ENCODE measurements at regions not wholly inside any gene's neighbourhood (a gene's known extent, or its start where the extent isn't known, plus 50 kb on each side); places are given as distances from the start of the nearest gene placed in this dataset.
A peak's percentile ranks its signal among the peaks of the same experiment; 100 is the strongest.

DNA sequence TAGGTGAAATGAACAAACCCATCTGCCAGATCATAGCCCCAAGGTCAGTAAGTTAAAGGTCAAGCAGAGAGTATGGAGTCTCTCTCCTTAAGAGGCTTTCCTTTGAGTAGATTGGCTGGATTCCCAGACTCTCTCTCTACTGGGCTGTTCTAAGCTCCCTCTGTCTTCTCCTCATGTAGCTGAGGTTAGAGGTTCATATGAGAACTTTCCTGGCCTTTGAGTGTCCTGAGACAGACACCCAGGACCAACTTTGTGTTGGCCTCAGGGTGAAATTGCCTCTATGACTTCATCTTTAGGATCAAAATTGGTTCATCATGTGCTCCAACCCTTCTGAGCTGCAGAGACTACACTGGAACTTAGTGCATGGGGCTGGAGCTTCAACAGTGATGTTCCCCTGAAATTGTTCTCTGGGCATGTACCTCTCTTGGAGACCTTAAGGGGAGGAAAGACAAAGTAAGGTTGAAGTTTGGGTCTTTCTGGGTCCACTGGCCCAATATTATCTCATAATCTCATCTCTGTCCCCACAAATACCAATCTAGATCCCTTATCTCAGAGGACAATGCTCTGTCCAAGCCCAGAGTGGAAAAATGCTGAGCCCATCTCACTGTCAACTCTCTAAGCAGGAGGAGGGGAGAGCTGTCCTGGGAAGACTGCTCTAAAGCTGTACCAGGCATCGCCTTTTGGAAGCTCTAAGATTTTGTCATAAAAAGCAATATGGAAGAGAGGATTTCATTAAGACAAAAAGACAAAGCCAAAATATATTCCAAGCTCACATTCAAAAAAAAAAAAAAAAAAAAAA is 177.3 kb upstream of the ARL4C start:
- H3K27me3 Mint-ChIP-seq: no peaks in the 10 kb centered on the region
- no peak overlapping the region for H3K4me3 Mint-ChIP-seq
- no peaks in the 10 kb centered on the region for H3K4me1 Mint-ChIP-seq
- no peak overlapping the region for H3K27ac Mint-ChIP-seq
- H3K9me3 Mint-ChIP-seq: no peaks in the 10 kb centered on the region
- no peak for ATAC-seq
- H3K36me3 Mint-ChIP-seq: no peaks in the 10 kb centered on the region

GRCh38 chr2:234673501-234673900 is 176.6 kb upstream of the ARL4C start:
- Mint-ChIP-seq H3K27me3 (no peaks in the 10 kb centered on the region), H3K4me1 (no peaks in the 10 kb centered on the region), H3K36me3 (no peaks in the 10 kb centered on the region), H3K4me3 (no peak overlapping the region), H3K27ac (no peak overlapping the region), H3K9me3 (no peaks in the 10 kb centered on the region)
- ATAC-seq: no peak

- no peaks in the 10 kb centered on the region for H3K9me3 Mint-ChIP-seq
- H3K4me3 Mint-ChIP-seq: no peak overlapping the region
Observed at GRCh38 chr2:234672498-234673150, 175.7 kb upstream of the ARL4C start.

DNA sequence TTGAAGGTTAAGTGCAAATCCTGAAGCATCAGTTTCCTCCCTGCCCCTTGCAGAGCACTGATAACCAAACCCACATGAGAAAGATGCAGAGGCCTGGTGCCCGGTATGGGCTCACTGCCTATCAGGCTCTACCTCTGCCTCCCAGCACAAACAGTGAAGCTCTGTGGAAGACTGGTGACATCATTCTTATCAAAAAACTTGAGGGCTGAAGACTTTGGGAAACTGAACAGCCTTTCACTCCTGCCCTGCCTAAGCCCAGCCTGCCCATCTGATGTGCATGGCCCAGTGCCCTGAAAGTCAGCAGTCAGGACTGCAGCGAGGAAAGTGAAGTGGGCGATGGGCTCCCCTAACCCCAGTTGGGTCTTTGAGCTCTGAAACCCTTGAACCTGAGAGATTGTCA is 174.8 kb upstream of the ARL4C start:
- H3K27ac Mint-ChIP-seq: no peak overlapping the region
- no peak for ATAC-seq

More at GRCh38 chr2:234672498-234673150, 175.7 kb upstream of the ARL4C start:
- no peak for ATAC-seq
- Mint-ChIP-seq H3K4me1 (no peaks in the 10 kb centered on the region), H3K36me3 (no peaks in the 10 kb centered on the region), H3K27ac (no peak overlapping the region), H3K27me3 (no peaks in the 10 kb centered on the region)

DNA sequence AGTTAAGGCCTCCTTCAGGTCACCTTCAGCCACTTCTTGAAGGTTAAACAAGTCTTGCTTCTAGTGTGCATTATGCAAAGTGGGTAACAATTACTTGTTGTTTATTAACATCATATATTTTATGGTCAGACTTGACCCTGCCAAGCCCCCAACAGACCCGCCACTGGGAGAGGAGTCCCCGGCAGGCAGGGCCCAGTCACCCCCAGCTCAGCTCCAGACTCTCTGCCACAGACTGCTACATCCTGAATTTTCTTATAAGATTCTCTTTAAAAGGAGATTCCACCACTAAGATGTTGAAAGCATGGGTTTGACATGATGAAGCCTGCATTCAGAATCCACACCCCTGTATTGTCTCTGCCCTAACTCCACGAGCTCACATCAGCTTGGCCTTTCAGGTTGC is 174.3 kb upstream of the ARL4C start:
- no peak overlapping the region for H3K4me3 Mint-ChIP-seq
- no peak for ATAC-seq
- peaks cover 10% of the 10 kb centered on the region for H3K27me3 Mint-ChIP-seq
- H3K9me3 Mint-ChIP-seq: no peaks in the 10 kb centered on the region
- H3K36me3 Mint-ChIP-seq: no peaks in the 10 kb centered on the region
- no peaks in the 10 kb centered on the region for H3K4me1 Mint-ChIP-seq
- H3K27ac Mint-ChIP-seq: no peak overlapping the region

More for the DNA sequence above, 174.8 kb upstream of the ARL4C start:
- Mint-ChIP-seq H3K36me3 (no peaks in the 10 kb centered on the region), H3K9me3 (no peaks in the 10 kb centered on the region), H3K27me3 (peaks cover 5% of the 10 kb centered on the region), H3K4me3 (no peak overlapping the region), H3K4me1 (no peaks in the 10 kb centered on the region)

- H3K4me3 Mint-ChIP-seq: no peak overlapping the region
- ATAC-seq: no peak
- peaks cover 3% of the 10 kb centered on the region for H3K9me3 Mint-ChIP-seq
- no peaks in the 10 kb centered on the region for H3K36me3 Mint-ChIP-seq
- H3K4me1 Mint-ChIP-seq: no peaks in the 10 kb centered on the region
- peaks cover 14% of the 10 kb centered on the region for H3K27me3 Mint-ChIP-seq
- H3K27ac Mint-ChIP-seq: no peak overlapping the region
Observed at GRCh38 chr2:234670806-234671205, 173.9 kb upstream of the ARL4C start.

DNA sequence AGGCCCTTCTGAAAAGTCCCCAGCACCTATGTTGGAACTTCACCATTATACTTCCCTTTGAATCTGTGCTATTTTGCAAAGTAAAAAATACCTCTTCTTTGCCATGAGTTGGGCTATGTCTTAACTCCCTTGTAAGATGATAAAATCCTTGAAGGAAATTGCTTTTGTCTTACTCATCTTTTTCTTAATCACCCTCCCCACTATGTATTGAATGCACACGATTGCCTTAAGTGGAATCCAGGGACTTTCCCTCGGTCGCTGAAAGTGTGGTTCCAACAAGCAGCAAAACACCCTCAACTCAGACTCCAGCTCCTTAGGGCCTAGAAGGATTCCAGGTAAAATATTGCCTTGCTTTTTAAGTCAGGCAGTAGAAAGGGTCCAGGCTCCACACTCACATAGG is 173.2 kb upstream of the ARL4C start:
- ATAC-seq: no peak
- Mint-ChIP-seq H3K4me1 (no peaks in the 10 kb centered on the region), H3K9me3 (peaks cover 6% of the 10 kb centered on the region), H3K4me3 (no peak overlapping the region), H3K36me3 (no peaks in the 10 kb centered on the region), H3K27ac (no peak overlapping the region), H3K27me3 (peaks cover 22% of the 10 kb centered on the region)

DNA sequence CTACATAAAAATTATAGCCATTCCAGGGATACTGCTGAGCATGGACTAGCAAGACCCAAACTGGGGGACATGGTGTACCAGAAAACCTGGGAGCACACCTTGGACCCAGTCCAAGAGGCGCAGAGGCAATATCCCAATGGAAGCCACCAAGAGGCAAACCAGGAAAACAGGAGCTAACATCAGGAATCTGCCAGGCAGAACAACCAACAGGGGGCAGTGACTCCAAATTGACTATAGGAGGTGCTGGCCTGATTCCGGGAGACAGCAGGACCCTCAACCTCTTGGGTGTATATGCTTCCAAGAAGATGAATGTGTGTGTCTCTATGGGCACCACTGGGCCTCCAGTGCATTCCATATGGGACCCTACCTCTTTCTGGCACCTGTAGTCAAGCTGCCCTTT is 172.7 kb upstream of the ARL4C start:
- Mint-ChIP-seq H3K4me1 (no peaks in the 10 kb centered on the region), H3K27me3 (peaks cover 23% of the 10 kb centered on the region), H3K9me3 (peaks cover 6% of the 10 kb centered on the region), H3K4me3 (no peak overlapping the region), H3K36me3 (no peaks in the 10 kb centered on the region), H3K27ac (no peak overlapping the region)
- no peak for ATAC-seq

DNA sequence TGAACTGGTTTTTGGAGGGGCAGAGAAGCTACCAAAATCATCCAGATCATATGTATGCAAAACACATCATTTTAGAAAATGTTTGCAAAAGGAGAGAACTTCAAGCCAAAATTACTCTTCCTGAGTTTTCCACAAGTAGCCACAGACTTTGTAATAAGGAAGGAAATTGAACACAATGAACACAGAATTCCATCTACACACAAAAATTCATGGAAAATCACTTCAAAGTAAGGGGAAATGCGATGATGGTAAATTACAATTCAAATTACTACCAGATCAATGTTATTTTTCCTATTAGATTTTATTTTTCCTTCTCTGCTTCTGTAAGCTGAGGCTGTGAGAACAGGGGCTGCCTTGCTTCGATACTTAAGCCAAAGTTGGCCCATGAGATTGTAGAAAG is 172.1 kb upstream of the ARL4C start:
- no peak overlapping the region for H3K27ac Mint-ChIP-seq

GRCh38 chr2:234666911-234667310 is 170.0 kb upstream of the ARL4C start:
- Mint-ChIP-seq H3K36me3 (no peaks in the 10 kb centered on the region), H3K9me3 (peaks cover 15% of the 10 kb centered on the region), H3K27me3 (peaks cover 23% of the 10 kb centered on the region), H3K4me1 (no peaks in the 10 kb centered on the region), H3K27ac (no peak overlapping the region), H3K4me3 (no peak overlapping the region)
- ATAC-seq: no peak

More for the DNA sequence above, 172.1 kb upstream of the ARL4C start:
- no peak overlapping the region for H3K4me3 Mint-ChIP-seq
- no peaks in the 10 kb centered on the region for H3K36me3 Mint-ChIP-seq
- peaks cover 11% of the 10 kb centered on the region for H3K9me3 Mint-ChIP-seq
- ATAC-seq: no peak
- H3K4me1 Mint-ChIP-seq: no peaks in the 10 kb centered on the region
- peaks cover 23% of the 10 kb centered on the region for H3K27me3 Mint-ChIP-seq

- no peak overlapping the region for H3K4me3 Mint-ChIP-seq
- no peak overlapping the region for H3K27ac Mint-ChIP-seq
- no peaks in the 10 kb centered on the region for H3K4me1 Mint-ChIP-seq
- no peaks in the 10 kb centered on the region for H3K36me3 Mint-ChIP-seq
- no peak for ATAC-seq
- H3K9me3 Mint-ChIP-seq: peaks cover 15% of the 10 kb centered on the region
- peaks cover 23% of the 10 kb centered on the region for H3K27me3 Mint-ChIP-seq
Observed at GRCh38 chr2:234665304-234665703, 168.4 kb upstream of the ARL4C start.

DNA sequence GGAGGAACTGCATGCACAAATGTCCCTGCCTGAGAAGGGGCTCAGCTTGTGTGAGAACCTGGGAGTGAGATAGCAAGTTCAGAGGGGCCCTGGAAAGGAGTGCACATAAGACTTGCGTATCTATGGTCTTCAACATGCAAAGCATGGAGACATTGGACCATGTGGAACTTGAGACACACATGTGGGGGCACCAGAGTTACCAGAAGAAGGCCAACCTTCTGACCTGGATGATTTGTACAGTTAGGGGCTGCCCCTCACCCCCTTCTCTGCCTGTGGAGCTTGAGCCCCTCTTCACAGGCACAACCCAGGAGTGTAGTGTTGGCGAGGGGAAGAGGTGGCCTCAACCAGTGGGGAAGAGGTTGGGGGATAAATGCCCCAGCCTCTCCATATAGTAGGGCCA is 165.0 kb upstream of the ARL4C start:
- H3K27me3 Mint-ChIP-seq: peaks cover 19% of the 10 kb centered on the region
- peak; percentile 8 for ATAC-seq
- peaks cover 17% of the 10 kb centered on the region for H3K9me3 Mint-ChIP-seq
- no peak overlapping the region for H3K4me3 Mint-ChIP-seq
- H3K4me1 Mint-ChIP-seq: no peaks in the 10 kb centered on the region
- H3K27ac Mint-ChIP-seq: no peak overlapping the region
- no peaks in the 10 kb centered on the region for H3K36me3 Mint-ChIP-seq

DNA sequence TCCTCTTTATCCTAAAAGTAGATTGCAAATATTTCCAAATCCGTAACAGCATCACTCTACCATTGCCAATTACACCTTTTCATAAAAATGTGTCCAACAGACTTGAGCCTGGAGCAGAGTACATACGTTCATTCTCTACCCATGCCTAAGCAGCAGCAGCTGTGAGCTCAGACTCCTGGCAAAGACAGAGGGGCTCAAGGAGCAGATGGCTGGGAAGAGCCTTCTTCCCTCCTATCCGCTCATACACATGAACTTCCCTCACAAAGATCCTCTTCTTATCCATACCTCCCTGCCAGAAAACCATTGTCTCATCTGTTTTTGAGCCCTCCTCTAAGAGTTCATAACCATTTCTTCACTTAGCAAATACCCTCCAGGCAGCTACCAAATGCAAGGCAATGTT is 164.3 kb upstream of the ARL4C start:
- no peak for ATAC-seq

GRCh38 chr2:234655706-234656105 is 158.8 kb upstream of the ARL4C start:
- no peak for ATAC-seq
- H3K4me1 Mint-ChIP-seq: no peaks in the 10 kb centered on the region

More for the DNA sequence above, 164.3 kb upstream of the ARL4C start:
- Mint-ChIP-seq H3K27ac (no peak overlapping the region), H3K4me3 (no peak overlapping the region), H3K27me3 (peaks cover 13% of the 10 kb centered on the region), H3K36me3 (no peaks in the 10 kb centered on the region), H3K9me3 (peaks cover 17% of the 10 kb centered on the region), H3K4me1 (no peaks in the 10 kb centered on the region)

GRCh38 chr2:234650911-234651310 is 154.0 kb upstream of the ARL4C start:
- H3K4me1 Mint-ChIP-seq: no peaks in the 10 kb centered on the region
- H3K27me3 Mint-ChIP-seq: peaks cover 45% of the 10 kb centered on the region
- H3K9me3 Mint-ChIP-seq: peaks cover 3% of the 10 kb centered on the region
- ATAC-seq: no peak
- H3K4me3 Mint-ChIP-seq: no peak overlapping the region
- no peaks in the 10 kb centered on the region for H3K36me3 Mint-ChIP-seq
- no peak overlapping the region for H3K27ac Mint-ChIP-seq

More at GRCh38 chr2:234655706-234656105, 158.8 kb upstream of the ARL4C start:
- no peaks in the 10 kb centered on the region for H3K36me3 Mint-ChIP-seq
- H3K9me3 Mint-ChIP-seq: peaks cover 3% of the 10 kb centered on the region
- no peak overlapping the region for H3K27ac Mint-ChIP-seq
- H3K27me3 Mint-ChIP-seq: peaks cover 32% of the 10 kb centered on the region
- H3K4me3 Mint-ChIP-seq: no peak overlapping the region

DNA sequence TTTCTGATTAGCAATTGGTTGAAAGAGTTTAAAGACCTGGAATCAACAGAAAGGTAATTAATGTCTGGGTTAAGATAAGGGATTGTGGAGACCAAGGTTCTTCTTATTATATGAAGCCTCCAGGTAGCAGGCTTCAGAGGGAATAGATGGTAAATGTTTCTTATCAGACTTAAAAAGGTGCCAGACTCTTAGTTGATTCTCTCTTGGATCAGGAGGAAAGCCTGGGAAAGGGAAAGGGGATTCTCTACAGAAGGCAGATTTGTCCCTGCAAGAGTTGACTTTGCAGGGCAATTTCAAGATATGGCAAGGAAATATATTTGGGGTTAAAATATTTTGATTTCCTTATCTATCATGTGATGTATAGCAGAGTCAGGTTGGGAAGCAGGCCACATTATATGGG is 153.1 kb upstream of the ARL4C start:
- peaks cover 45% of the 10 kb centered on the region for H3K27me3 Mint-ChIP-seq
- no peak overlapping the region for H3K27ac Mint-ChIP-seq
- no peaks in the 10 kb centered on the region for H3K4me1 Mint-ChIP-seq
- no peak for ATAC-seq
- H3K36me3 Mint-ChIP-seq: no peaks in the 10 kb centered on the region
- peaks cover 3% of the 10 kb centered on the region for H3K9me3 Mint-ChIP-seq
- H3K4me3 Mint-ChIP-seq: no peak overlapping the region
